Progenitor cell of endocrine pancreas (in vitro differentiated cells): ENCODE measurements at regions not wholly inside any gene's neighbourhood (a gene's known extent, or its start where the extent isn't known, plus 50 kb on each side); places are given as distances from the start of the nearest gene placed in this dataset.
A peak's percentile ranks its signal among the peaks of the same experiment; 100 is the strongest.

Source experiments
- DNase-seq: peaks from one replicate; pipeline ENCODE4 v3.0.0; 2021; ENCODE audit warnings: low spot score; ENCODE audit not compliant: unreplicated experiment
- H3K27ac Mint-ChIP-seq: 2 replicates; pipeline ENCODE4 v1.8.0; 2021; ENCODE audit warnings: mild to moderate bottlenecking, moderate library complexity, mixed read lengths
- H3K27me3 Mint-ChIP-seq: 2 replicates; pipeline ENCODE4 v1.8.0; 2021; ENCODE audit warnings: mixed read lengths
- H3K36me3 Mint-ChIP-seq: 2 replicates; pipeline ENCODE4 v1.8.0; 2022; ENCODE audit warnings: mixed read lengths; ENCODE audit not compliant: insufficient read depth
- H3K4me1 Mint-ChIP-seq: 2 replicates; pipeline ENCODE4 v1.8.0; 2021; ENCODE audit warnings: low read depth, mixed read lengths
- H3K4me3 Mint-ChIP-seq: 2 replicates; pipeline ENCODE4 v1.8.0; 2021; ENCODE audit warnings: low read depth, mild to moderate bottlenecking, moderate library complexity, mixed read lengths
- H3K9me3 Mint-ChIP-seq: 2 replicates; pipeline ENCODE4 v1.8.0; 2021; ENCODE audit warnings: low read depth, mixed read lengths
- CTCF ChIP-seq: fragments of 200-600 bp; sonication (generic); IDR thresholded peaks from one replicate; pipeline ENCODE4 v1.5.0; 2021; ENCODE audit warnings: antibody characterized with exemption, mild to moderate bottlenecking; ENCODE audit not compliant: unreplicated experiment

- DNase-seq = no peak
- H3K36me3 Mint-ChIP-seq = no peaks in the 10 kb centered on the region
- peaks cover 7% of the 10 kb centered on the region for H3K4me1 Mint-ChIP-seq
- peaks cover 5% of the 10 kb centered on the region for H3K27me3 Mint-ChIP-seq
- no peak overlapping the region for H3K4me3 Mint-ChIP-seq
- peak overlapping the region; percentile 87 for H3K27ac Mint-ChIP-seq
- H3K9me3 Mint-ChIP-seq = no peaks in the 10 kb centered on the region
- no peak for TF ChIP-seq CTCF
Observed at GRCh38 chr20:46814366-46815232, 80.0 kb upstream of the EYA2 start.

GRCh38 chr20:46816097-46816496 is 78.5 kb upstream of the EYA2 start:
- Mint-ChIP-seq H3K27ac (peak overlapping the region; percentile 53), H3K27me3 (no peaks in the 10 kb centered on the region)

GRCh38 chr20:46816886-46817638 is 77.6 kb upstream of the EYA2 start:
- Mint-ChIP-seq H3K9me3 (no peaks in the 10 kb centered on the region), H3K27me3 (no peaks in the 10 kb centered on the region), H3K4me3 (no peak overlapping the region), H3K4me1 (peaks cover 7% of the 10 kb centered on the region), H3K36me3 (no peaks in the 10 kb centered on the region), H3K27ac (no peak overlapping the region)
- no peak for TF ChIP-seq CTCF
- DNase-seq = no peak

More at GRCh38 chr20:46816097-46816496, 78.5 kb upstream of the EYA2 start:
- TF ChIP-seq CTCF = no peak
- no peaks in the 10 kb centered on the region for H3K9me3 Mint-ChIP-seq
- no peak overlapping the region for H3K4me3 Mint-ChIP-seq
- H3K36me3 Mint-ChIP-seq = no peaks in the 10 kb centered on the region
- no peak for DNase-seq
- H3K4me1 Mint-ChIP-seq = peaks cover 7% of the 10 kb centered on the region

GRCh38 chr20:46820682-46821081 is 74.0 kb upstream of the EYA2 start:
- no peak for DNase-seq
- Mint-ChIP-seq H3K4me3 (no peak overlapping the region), H3K27ac (no peak overlapping the region), H3K27me3 (no peaks in the 10 kb centered on the region), H3K36me3 (peaks cover 2% of the 10 kb centered on the region), H3K9me3 (peaks cover 8% of the 10 kb centered on the region), H3K4me1 (peaks cover 5% of the 10 kb centered on the region)
- no peak for TF ChIP-seq CTCF

- H3K9me3 Mint-ChIP-seq = peaks cover 8% of the 10 kb centered on the region
- no peak for TF ChIP-seq CTCF
- peaks cover 3% of the 10 kb centered on the region for H3K27me3 Mint-ChIP-seq
- no peak overlapping the region for H3K4me3 Mint-ChIP-seq
- no peak overlapping the region for H3K27ac Mint-ChIP-seq
- H3K4me1 Mint-ChIP-seq = peaks cover 5% of the 10 kb centered on the region
- peaks cover 2% of the 10 kb centered on the region for H3K36me3 Mint-ChIP-seq
- no peak for DNase-seq
Observed at GRCh38 chr20:46823271-46823751, 71.3 kb upstream of the EYA2 start.
